ENCODE measurements at regions not wholly inside any gene's neighbourhood (a gene's known extent, or its start where the extent isn't known, plus 50 kb on each side); places are given as distances from the start of the nearest gene placed in this dataset.

DNA sequence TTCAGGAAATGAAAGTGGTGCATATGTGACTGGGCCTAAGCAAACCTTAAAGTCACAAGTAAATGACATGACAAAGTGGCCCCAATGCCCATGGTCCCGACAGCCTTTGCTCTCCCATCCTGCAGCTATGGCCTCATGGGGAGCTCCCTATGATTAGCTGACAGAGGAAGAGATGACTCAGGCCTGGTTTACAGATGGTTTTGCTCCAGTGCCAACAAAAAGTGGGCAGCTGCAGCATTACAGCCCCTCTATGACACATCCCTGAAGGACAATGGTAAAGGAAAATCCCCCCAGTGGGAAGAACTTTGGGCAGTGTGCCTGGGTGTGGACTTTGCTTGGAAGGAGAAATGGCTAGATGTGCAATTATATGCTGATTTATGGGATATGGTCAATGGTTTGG is 105.1 kb upstream of the ADCY1 start:
- POLR2A ChIA-PET = no interaction called here
- H3K4me3 ChIP-seq (ENCODE audit: low read depth, low read length) = no peak overlapping the region
- Mint-ChIP-seq H3K4me1 (ENCODE audit: low read depth, unreplicated experiment) (no peaks in the 10 kb centered on the region), H3K36me3 (ENCODE audit: insufficient read depth, unreplicated experiment) (no peaks in the 10 kb centered on the region), H3K27me3 (ENCODE audit: insufficient read depth, unreplicated experiment) (peaks cover 15% of the 10 kb centered on the region), H3K4me3 (ENCODE audit: unreplicated experiment) (no peak overlapping the region), H3K27ac (ENCODE audit: unreplicated experiment) (no peak overlapping the region), H3K9me3 (ENCODE audit: unreplicated experiment) (no peaks in the 10 kb centered on the region)
- BruUV-seq (replicated peaks) = no TSS peak
- DNase-seq = no peak
- no peaks in the 10 kb centered on the region for H3K36me3 ChIP-seq (ENCODE audit: control insufficient read depth, insufficient read depth, low read length)
- intact Hi-C loops (cut with micrococcal nuclease; ENCODE audit: unreplicated experiment) = no loop called here
- CTCF ChIA-PET = no interaction called here
- H3K4me1 ChIP-seq = no peaks in the 10 kb centered on the region
- H3K27me3 ChIP-seq (replicated peaks; ENCODE audit: control insufficient read depth, insufficient read depth, low read length) = no peaks in the 10 kb centered on the region
- no peaks in the 10 kb centered on the region for H3K9me3 ChIP-seq
- TF ChIP-seq, protein P1, sequence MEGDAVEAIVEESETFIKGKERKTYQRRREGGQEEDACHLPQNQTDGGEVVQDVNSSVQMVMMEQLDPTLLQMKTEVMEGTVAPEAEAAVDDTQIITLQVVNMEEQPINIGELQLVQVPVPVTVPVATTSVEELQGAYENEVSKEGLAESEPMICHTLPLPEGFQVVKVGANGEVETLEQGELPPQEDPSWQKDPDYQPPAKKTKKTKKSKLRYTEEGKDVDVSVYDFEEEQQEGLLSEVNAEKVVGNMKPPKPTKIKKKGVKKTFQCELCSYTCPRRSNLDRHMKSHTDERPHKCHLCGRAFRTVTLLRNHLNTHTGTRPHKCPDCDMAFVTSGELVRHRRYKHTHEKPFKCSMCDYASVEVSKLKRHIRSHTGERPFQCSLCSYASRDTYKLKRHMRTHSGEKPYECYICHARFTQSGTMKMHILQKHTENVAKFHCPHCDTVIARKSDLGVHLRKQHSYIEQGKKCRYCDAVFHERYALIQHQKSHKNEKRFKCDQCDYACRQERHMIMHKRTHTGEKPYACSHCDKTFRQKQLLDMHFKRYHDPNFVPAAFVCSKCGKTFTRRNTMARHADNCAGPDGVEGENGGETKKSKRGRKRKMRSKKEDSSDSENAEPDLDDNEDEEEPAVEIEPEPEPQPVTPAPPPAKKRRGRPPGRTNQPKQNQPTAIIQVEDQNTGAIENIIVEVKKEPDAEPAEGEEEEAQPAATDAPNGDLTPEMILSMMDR (IDR thresholded peaks at IDR 0.05; ENCODE audit: insufficient read depth in 1 of 2, low read depth in 1 of 2, low read length in 1 of 2, severe bottlenecking in 1 of 2, unreplicated experiment in 1 of 2) = no peak

DNA sequence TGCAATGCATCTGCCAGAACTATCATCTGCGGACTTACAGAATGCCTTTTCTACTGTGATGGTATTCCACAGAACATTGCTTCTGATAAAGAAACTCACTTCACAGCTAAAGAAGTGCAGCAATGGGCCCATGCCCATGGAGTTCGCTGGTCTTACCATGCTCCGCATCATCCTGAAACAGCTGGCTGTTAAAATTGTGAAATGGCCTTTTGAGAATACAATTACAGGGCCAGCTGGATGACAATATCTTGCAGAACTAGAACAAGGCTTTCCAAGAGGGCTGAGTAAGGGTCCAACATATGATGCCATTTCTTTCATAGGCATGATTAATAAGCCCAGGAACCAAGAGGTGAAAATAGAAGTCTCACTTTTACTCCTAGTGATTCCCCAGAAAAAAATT is 104.1 kb upstream of the ADCY1 start:
- H3K4me3 Mint-ChIP-seq (ENCODE audit: unreplicated experiment) = no peak overlapping the region
- H3K4me1 Mint-ChIP-seq (ENCODE audit: low read depth, unreplicated experiment) = no peaks in the 10 kb centered on the region
- H3K27me3 Mint-ChIP-seq (ENCODE audit: insufficient read depth, unreplicated experiment) = peaks cover 15% of the 10 kb centered on the region
- Histone ChIP-seq H3K4me3 (ENCODE audit: low read depth, low read length) (no peak overlapping the region), H3K9me3 (no peaks in the 10 kb centered on the region), H3K36me3 (ENCODE audit: control insufficient read depth, insufficient read depth, low read length) (no peaks in the 10 kb centered on the region), H3K4me1 (no peaks in the 10 kb centered on the region), H3K27me3 (replicated peaks; ENCODE audit: control insufficient read depth, insufficient read depth, low read length) (no peaks in the 10 kb centered on the region)
- intact Hi-C loops (cut with micrococcal nuclease; ENCODE audit: unreplicated experiment) = no loop called here
- TF ChIP-seq, protein P1 (IDR thresholded peaks at IDR 0.05; ENCODE audit: insufficient read depth in 1 of 2, low read depth in 1 of 2, low read length in 1 of 2, severe bottlenecking in 1 of 2, unreplicated experiment in 1 of 2) = no peak
- no peaks in the 10 kb centered on the region for H3K9me3 Mint-ChIP-seq (ENCODE audit: unreplicated experiment)
- CTCF ChIA-PET = no interaction called here
- H3K27ac Mint-ChIP-seq (ENCODE audit: unreplicated experiment) = no peak overlapping the region
- no TSS peak for BruUV-seq (replicated peaks)
- H3K36me3 Mint-ChIP-seq (ENCODE audit: insufficient read depth, unreplicated experiment) = no peaks in the 10 kb centered on the region
- POLR2A ChIA-PET = no interaction called here
- DNase-seq = no peak

DNA sequence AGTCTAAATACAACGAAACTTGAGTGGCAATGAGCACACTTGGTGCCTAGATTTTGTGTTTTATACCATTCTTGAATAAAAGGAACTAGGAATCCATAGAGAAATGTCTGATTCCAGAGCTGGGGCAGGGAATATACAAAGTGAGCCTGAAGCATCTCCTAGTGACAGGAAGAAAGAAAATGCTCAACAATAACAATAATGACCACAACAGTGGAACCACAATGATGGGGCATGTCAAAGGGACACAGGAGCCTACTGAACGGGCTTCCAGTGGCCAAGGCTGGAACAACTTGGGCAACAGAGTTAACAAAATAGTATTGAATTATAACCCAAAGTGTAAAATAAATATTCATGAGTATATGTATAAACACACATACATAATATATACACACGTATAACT is 94.4 kb upstream of the ADCY1 start:
- no peaks in the 10 kb centered on the region for H3K9me3 Mint-ChIP-seq (ENCODE audit: unreplicated experiment)
- no peak for DNase-seq
- ChIA-PET CTCF (no interaction called here), POLR2A (no interaction called here)
- Histone ChIP-seq H3K36me3 (ENCODE audit: control insufficient read depth, insufficient read depth, low read length) (no peaks in the 10 kb centered on the region), H3K27me3 (replicated peaks; ENCODE audit: control insufficient read depth, insufficient read depth, low read length) (0 out of 2 replicates have a peak, but pooled peaks cover 1% of the 10 kb centered on the region), H3K4me3 (ENCODE audit: low read depth, low read length) (no peak overlapping the region), H3K9me3 (no peaks in the 10 kb centered on the region), H3K4me1 (no peaks in the 10 kb centered on the region)
- H3K4me1 Mint-ChIP-seq (ENCODE audit: low read depth, unreplicated experiment) = no peaks in the 10 kb centered on the region
- H3K4me3 Mint-ChIP-seq (ENCODE audit: unreplicated experiment) = no peak overlapping the region
- BruUV-seq (replicated peaks) = no TSS peak
- H3K27ac Mint-ChIP-seq (ENCODE audit: unreplicated experiment) = no peak overlapping the region
- intact Hi-C loops (cut with micrococcal nuclease; ENCODE audit: unreplicated experiment) = no loop called here
- H3K27me3 Mint-ChIP-seq (ENCODE audit: insufficient read depth, unreplicated experiment) = peaks cover 16% of the 10 kb centered on the region
- no peaks in the 10 kb centered on the region for H3K36me3 Mint-ChIP-seq (ENCODE audit: insufficient read depth, unreplicated experiment)
- TF ChIP-seq, protein P1 (IDR thresholded peaks at IDR 0.05; ENCODE audit: insufficient read depth in 1 of 2, low read depth in 1 of 2, low read length in 1 of 2, severe bottlenecking in 1 of 2, unreplicated experiment in 1 of 2) = no peak

Measured in Caco-2 (cell line).